CD14-positive monocyte (primary cell): ENCODE measurements at regions not wholly inside any gene's neighbourhood (a gene's known extent, or its start where the extent isn't known, plus 50 kb on each side); places are given as distances from the start of the nearest gene placed in this dataset.

Experiments used
- DNase-seq, 3 donors: peaks; one replicate each; pipeline ENCODE4 v3.0.0-alpha.2; 2011 to 2022
- H2AFZ ChIP-seq: 2 replicates; pipeline ENCODE4 v1.6.0; 2012; ENCODE audit warnings: mild to moderate bottlenecking, low read depth, low read length, inconsistent platforms; ENCODE audit not compliant: insufficient read depth, poor library complexity, severe bottlenecking
- H3K27ac ChIP-seq, 2 donors: 1 replicate in 1 of 2; 2 replicates in 1 of 2; pipeline ENCODE4 v1.5.1; 2012 to 2013; ENCODE audit warnings: low read length in 2 of 2, control low read depth in 1 of 2, inconsistent platforms in 1 of 2, low read depth in 1 of 2, mild to moderate bottlenecking in 1 of 2
- H3K27me3 ChIP-seq, 2 donors: one replicate each; pipeline versions ENCODE4 v1.6.0 to v1.6.1; 2011 to 2013; ENCODE audit warnings: low read length in 2 of 2; ENCODE audit not compliant: control insufficient read depth in 2 of 2, insufficient read depth in 2 of 2
- H3K36me3 ChIP-seq, 2 donors: replicated peaks in 1 of 2; 1 replicate in 1 of 2; 2 replicates in 1 of 2; pipeline versions ENCODE4 v1.5.1 to v1.6.1; 2012 to 2013; ENCODE audit warnings: low read length in 2 of 2, control low read depth in 1 of 2, inconsistent platforms in 1 of 2, mild to moderate bottlenecking in 1 of 2; ENCODE audit not compliant: insufficient read depth in 2 of 2, control insufficient read depth in 1 of 2
- H3K4me1 ChIP-seq, 2 donors: 1 replicate in 1 of 2; 2 replicates in 1 of 2; pipeline versions ENCODE4 v1.5.1 to v1.6.1; 2012 to 2013; ENCODE audit warnings: low read length in 2 of 2, control low read depth in 1 of 2, inconsistent platforms in 1 of 2, mild to moderate bottlenecking in 1 of 2, moderate library complexity in 1 of 2; ENCODE audit not compliant: insufficient read depth in 2 of 2, control insufficient read depth in 1 of 2
- H3K4me2 ChIP-seq: replicated peaks from 2 replicates; pipeline ENCODE3; 2012; ENCODE audit warnings: low read length, moderate library complexity, mild to moderate bottlenecking; ENCODE audit not compliant: poor library complexity, severe bottlenecking; ENCODE audit errors: extremely low read depth
- H3K4me3 ChIP-seq, 3 experiments: fragments of 200-600 bp in 1 of 3; sonication (generic) in 1 of 3; replicated peaks in 1 of 3; 1 replicate in 2 of 3; 2 replicates in 1 of 3; pipeline ENCODE4 v1.5.1; 2011 to 2013; ENCODE audit warnings: low read length in 3 of 3, mild to moderate bottlenecking in 3 of 3, control low read depth in 2 of 3, low read depth in 2 of 3, inconsistent platforms in 1 of 3, moderate library complexity in 1 of 3
- H3K79me2 ChIP-seq: 2 replicates; pipeline ENCODE4 v1.6.0; 2012; ENCODE audit warnings: mild to moderate bottlenecking, control low read depth, inconsistent platforms, low read length, moderate library complexity; ENCODE audit not compliant: insufficient read depth
- H3K9ac ChIP-seq: 2 replicates; pipeline ENCODE4 v1.6.0; 2017; ENCODE audit warnings: low read length, mild to moderate bottlenecking; ENCODE audit not compliant: insufficient read depth, poor library complexity, severe bottlenecking
- H3K9me3 ChIP-seq, 2 donors: replicated peaks in 1 of 2; 1 replicate in 1 of 2; 2 replicates in 1 of 2; pipeline versions ENCODE4 v1.5.1 to v1.6.1; 2012 to 2013; ENCODE audit warnings: low read length in 2 of 2, control low read depth in 1 of 2; ENCODE audit not compliant: control insufficient read depth in 1 of 2, insufficient read depth in 1 of 2
- H4K20me1 ChIP-seq: 2 replicates; pipeline ENCODE4 v1.6.0; 2012; ENCODE audit warnings: mild to moderate bottlenecking, low read length, control low read depth, moderate library complexity; ENCODE audit not compliant: insufficient read depth
- H3K27ac Mint-ChIP-seq, 7 donors: one replicate each; pipeline ENCODE4 v1.8.0; 2020; ENCODE audit warnings: mild to moderate bottlenecking in 7 of 7, mixed read lengths in 7 of 7, moderate library complexity in 6 of 7, inconsistent platforms in 2 of 7
- H3K27me3 Mint-ChIP-seq, 3 donors: one replicate each; pipeline ENCODE4 v1.8.0; 2021 to 2022; ENCODE audit warnings: low read depth in 3 of 3, mild to moderate bottlenecking in 3 of 3, mixed read lengths in 3 of 3, moderate library complexity in 3 of 3, inconsistent platforms in 1 of 3
- H3K36me3 Mint-ChIP-seq, 2 donors: one replicate each; pipeline ENCODE4 v1.8.0; 2020; ENCODE audit warnings: mixed read lengths in 2 of 2, inconsistent platforms in 1 of 2, mild to moderate bottlenecking in 1 of 2
- H3K4me1 Mint-ChIP-seq: one replicate; pipeline ENCODE4 v1.8.0; 2020; ENCODE audit warnings: mild to moderate bottlenecking, mixed read lengths
- H3K4me3 Mint-ChIP-seq, 2 donors: one replicate each; pipeline ENCODE4 v1.8.0; 2020; ENCODE audit warnings: mild to moderate bottlenecking in 2 of 2, mixed read lengths in 2 of 2, moderate library complexity in 1 of 2
- H3K9me3 Mint-ChIP-seq, 7 donors: one replicate each; pipeline ENCODE4 v1.8.0; 2020 to 2022; ENCODE audit warnings: mixed read lengths in 7 of 7, mild to moderate bottlenecking in 6 of 7, moderate library complexity in 6 of 7, inconsistent platforms in 2 of 7
- WGBS: methylation state at CpG from one replicate; pipeline ENCODE4 v1.1.5; 2013; ENCODE audit warnings: missing lambda C conversion rate; ENCODE audit not compliant: insufficient coverage; 5-methylcytosine and 5-hydroxymethylcytosine counted together
- intact Hi-C, 2 donors: fragments of 100-400 bp; cut with micrococcal nuclease; formaldehyde crosslinking; loops; one replicate each; pipeline versions ENCODE4 v1.15.0 to v1.15.1; 2023
- TF ChIP-seq, protein P1 (sequence below): fragments of 200-600 bp; IDR thresholded peaks from one replicate; pipeline ENCODE4 v1.8.0; 2022; ENCODE audit warnings: antibody characterized with exemption, mild to moderate bottlenecking

DNA sequence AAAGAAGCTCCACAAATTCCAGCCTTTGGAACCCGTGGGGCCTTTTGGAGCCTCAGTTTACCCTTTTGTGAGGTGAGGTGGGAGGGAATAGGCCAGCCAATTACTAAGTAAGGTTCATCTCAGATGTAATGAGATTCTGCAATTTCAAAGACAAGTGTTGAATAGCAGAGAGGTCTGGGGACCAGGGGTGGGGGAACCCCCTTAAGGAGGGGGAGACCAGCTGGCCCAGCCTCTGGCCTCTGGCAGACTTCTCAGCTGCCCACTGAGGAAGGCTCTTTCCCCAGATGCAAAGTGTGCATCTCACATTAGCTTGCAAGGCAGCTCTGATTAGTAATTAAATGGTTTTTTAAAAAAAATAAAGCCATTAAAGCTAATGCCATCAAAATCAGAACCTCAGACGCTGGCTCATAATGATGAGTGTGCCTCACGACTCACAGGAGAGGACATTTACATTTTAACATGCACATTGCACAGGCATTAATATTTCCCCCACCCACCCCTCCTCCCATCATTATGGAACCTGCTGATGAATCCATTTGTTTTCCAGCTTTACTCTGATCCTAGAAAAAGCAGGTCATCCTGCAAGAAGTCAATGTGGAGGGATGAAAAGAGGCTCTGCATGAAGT is 176.7 kb upstream of the TLE3 start:
- Histone ChIP-seq H4K20me1 (no peaks in the 10 kb centered on the region), H3K4me3 (no peak overlapping the region), H2AFZ (no peak overlapping the region), H3K36me3 (no peaks in the 10 kb centered on the region), H3K27me3 (peaks cover 0 to under 1% of the 10 kb centered on the region in 2 donors), H3K27ac (no peak overlapping the region), H3K4me2 (no peak overlapping the region), H3K9ac (no peak overlapping the region), H3K79me2 (no peaks in the 10 kb centered on the region), H3K9me3 (no peaks in the 10 kb centered on the region), H3K4me1 (peaks cover 27 to 28% of the 10 kb centered on the region in 2 donors)
- peaks cover 5 to 13% of the 10 kb centered on the region in 2 donors for H3K36me3 Mint-ChIP-seq
- H3K4me1 Mint-ChIP-seq, result peaks cover 31% of the 10 kb centered on the region
- no peak for DNase-seq
- H3K27ac Mint-ChIP-seq, result no peak overlapping the region
- intact Hi-C loops, result loop anchor here (5.0 kb wide), 2 partner anchors 33 to 37 kb away; no protein-coding TSS in a partner anchor
- no peaks in the 10 kb centered on the region for H3K9me3 Mint-ChIP-seq
- H3K27me3 Mint-ChIP-seq, result peaks cover 6 to 22% (median 12%) of the 10 kb centered on the region in 3 donors
- no peak overlapping the region for H3K4me3 Mint-ChIP-seq
- TF ChIP-seq, protein P1, sequence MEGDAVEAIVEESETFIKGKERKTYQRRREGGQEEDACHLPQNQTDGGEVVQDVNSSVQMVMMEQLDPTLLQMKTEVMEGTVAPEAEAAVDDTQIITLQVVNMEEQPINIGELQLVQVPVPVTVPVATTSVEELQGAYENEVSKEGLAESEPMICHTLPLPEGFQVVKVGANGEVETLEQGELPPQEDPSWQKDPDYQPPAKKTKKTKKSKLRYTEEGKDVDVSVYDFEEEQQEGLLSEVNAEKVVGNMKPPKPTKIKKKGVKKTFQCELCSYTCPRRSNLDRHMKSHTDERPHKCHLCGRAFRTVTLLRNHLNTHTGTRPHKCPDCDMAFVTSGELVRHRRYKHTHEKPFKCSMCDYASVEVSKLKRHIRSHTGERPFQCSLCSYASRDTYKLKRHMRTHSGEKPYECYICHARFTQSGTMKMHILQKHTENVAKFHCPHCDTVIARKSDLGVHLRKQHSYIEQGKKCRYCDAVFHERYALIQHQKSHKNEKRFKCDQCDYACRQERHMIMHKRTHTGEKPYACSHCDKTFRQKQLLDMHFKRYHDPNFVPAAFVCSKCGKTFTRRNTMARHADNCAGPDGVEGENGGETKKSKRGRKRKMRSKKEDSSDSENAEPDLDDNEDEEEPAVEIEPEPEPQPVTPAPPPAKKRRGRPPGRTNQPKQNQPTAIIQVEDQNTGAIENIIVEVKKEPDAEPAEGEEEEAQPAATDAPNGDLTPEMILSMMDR, result no peak
- WGBS, result 100% methylated on average over 1 of the region's 3 CpGs

DNA sequence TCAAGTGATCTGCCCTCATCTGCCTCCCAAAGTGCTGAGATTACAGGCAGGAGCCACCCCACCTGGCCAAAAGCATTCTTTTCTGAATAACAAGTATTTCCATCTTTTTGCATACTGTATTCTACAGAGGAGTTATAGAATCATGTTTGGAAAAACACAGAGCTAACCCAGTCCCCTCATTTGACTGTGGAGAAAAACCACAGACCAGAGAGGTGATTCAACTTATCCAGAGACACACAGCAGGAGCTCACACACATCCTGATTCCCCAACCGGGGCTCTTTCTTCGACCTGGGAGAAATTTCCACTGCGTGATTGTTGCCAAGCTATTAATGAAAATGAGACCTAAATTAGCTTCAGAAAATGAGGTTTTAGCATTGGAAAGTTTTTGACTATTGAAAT is 176.1 kb upstream of the TLE3 start:
- Histone ChIP-seq H3K9me3 (no peaks in the 10 kb centered on the region), H3K27me3 (peaks cover 0 to 3% of the 10 kb centered on the region in 2 donors), H3K27ac (no peak overlapping the region), H3K4me1 (peaks cover 30 to 33% of the 10 kb centered on the region in 2 donors), H4K20me1 (no peaks in the 10 kb centered on the region), H3K79me2 (no peaks in the 10 kb centered on the region), H3K36me3 (no peaks in the 10 kb centered on the region), H2AFZ (no peak overlapping the region), H3K4me2 (no peak overlapping the region), H3K4me3 (no peak overlapping the region), H3K9ac (no peak overlapping the region)
- H3K27ac Mint-ChIP-seq, result peak overlapping the region in 1 of 7 donors; percentile 58
- intact Hi-C loops, result loop anchor here (5.0 kb wide), 2 partner anchors 33 to 37 kb away; no protein-coding TSS in a partner anchor
- TF ChIP-seq, protein P1, result no peak
- no peaks in the 10 kb centered on the region for H3K9me3 Mint-ChIP-seq
- peaks cover 5 to 13% of the 10 kb centered on the region in 2 donors for H3K36me3 Mint-ChIP-seq
- peaks cover 34% of the 10 kb centered on the region for H3K4me1 Mint-ChIP-seq
- WGBS, result no CpG with 5 or more reads among the region's 3 CpGs
- peak overlapping the region in 1 of 2 donors; percentile 11 for H3K4me3 Mint-ChIP-seq
- DNase-seq, result no peak
- peaks cover 7 to 20% (median 12%) of the 10 kb centered on the region in 3 donors for H3K27me3 Mint-ChIP-seq
